ENCODE measurements at regions not wholly inside any gene's neighbourhood (a gene's known extent, or its start where the extent isn't known, plus 50 kb on each side); places are given as distances from the start of the nearest gene placed in this dataset.

DNA sequence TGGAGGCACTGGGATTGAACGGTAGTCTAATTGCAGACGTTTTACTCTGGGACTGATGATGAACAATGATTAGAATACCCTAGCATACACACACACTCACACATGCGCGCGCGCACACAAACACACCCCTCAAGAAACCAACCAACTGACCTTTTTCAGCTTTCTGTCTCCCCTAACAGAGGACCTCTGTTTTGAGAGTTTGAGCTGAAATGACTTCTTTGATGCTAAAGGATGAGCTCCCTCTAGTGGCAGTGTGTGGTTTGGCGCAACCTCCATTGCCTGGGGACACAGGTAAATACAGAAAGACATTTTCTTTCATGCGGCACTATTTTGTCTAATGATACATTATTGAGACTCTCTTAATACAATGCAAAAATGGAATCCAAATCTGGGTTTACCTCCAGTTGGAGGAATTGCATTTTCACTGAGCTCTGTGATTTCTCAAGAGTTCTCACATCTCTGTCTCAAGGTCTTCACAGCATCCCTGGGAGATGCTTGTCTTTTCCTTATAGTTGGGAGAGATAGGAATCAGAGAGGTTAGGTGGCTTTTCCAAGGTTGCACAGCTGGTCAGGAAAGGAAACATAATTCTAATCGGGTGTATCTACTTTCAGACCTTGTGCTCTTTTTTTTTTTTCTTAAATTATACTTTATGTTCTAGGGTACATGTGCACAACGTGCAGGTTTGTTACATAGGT is 187.5 kb downstream of the TMEM38B start:
- Histone ChIP-seq H3K4me3 (no peak overlapping the region), H3K27me3 (replicated peaks; ENCODE audit: insufficient read depth) (no peaks in the 10 kb centered on the region), H3K27ac (no peak overlapping the region), H3K9me3 (no peaks in the 10 kb centered on the region), H3K36me3 (no peaks in the 10 kb centered on the region), H3K4me1 (replicated peaks) (no peaks in the 10 kb centered on the region)
- TF ChIP-seq POLR2A (IDR thresholded peaks at IDR 0.05): no peak
- TF ChIP-seq, protein P1, sequence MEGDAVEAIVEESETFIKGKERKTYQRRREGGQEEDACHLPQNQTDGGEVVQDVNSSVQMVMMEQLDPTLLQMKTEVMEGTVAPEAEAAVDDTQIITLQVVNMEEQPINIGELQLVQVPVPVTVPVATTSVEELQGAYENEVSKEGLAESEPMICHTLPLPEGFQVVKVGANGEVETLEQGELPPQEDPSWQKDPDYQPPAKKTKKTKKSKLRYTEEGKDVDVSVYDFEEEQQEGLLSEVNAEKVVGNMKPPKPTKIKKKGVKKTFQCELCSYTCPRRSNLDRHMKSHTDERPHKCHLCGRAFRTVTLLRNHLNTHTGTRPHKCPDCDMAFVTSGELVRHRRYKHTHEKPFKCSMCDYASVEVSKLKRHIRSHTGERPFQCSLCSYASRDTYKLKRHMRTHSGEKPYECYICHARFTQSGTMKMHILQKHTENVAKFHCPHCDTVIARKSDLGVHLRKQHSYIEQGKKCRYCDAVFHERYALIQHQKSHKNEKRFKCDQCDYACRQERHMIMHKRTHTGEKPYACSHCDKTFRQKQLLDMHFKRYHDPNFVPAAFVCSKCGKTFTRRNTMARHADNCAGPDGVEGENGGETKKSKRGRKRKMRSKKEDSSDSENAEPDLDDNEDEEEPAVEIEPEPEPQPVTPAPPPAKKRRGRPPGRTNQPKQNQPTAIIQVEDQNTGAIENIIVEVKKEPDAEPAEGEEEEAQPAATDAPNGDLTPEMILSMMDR (IDR thresholded peaks at IDR 0.05): peak; percentile 36 to 72 (median 62)
- intact Hi-C loops (cut with DNase I): no loop called here
- WGBS: 30% methylated on average over 10 of the region's 10 CpGs
- peak; percentile 60 for DNase-seq (ENCODE audit: low spot score)

DNA sequence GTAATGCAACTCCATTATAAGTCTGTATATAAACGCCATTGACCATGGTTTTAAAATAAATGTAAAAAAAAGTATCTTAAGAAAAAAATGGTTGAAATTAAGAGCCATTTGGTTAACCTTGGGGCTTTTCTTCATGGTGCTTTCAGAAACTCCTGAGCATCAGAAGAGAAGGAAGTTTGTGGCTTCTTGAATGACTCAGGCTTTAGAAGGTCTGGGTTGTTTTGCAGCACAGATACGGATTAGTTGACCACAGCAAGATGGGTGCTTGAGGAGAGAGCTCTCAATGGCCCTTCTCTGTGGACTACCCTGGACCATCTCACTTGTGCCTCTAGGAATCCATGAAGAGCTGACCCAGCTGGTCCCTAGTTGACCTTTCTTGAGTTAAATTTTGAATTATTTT is 189.5 kb downstream of the TMEM38B start:
- no peaks in the 10 kb centered on the region for H3K4me1 ChIP-seq (replicated peaks)
- no peak overlapping the region for H3K4me3 ChIP-seq
- H3K9me3 ChIP-seq: no peaks in the 10 kb centered on the region
- WGBS: 84% methylated on average over 2 of the region's 2 CpGs
- H3K27ac ChIP-seq: no peak overlapping the region
- no peak for DNase-seq (ENCODE audit: low spot score)
- H3K36me3 ChIP-seq: no peaks in the 10 kb centered on the region
- intact Hi-C loops (cut with DNase I): no loop called here
- TF ChIP-seq, protein P1 (IDR thresholded peaks at IDR 0.05): no peak
- no peak for TF ChIP-seq POLR2AphosphoS5 (IDR thresholded peaks at IDR 0.05)
- no peak for TF ChIP-seq POLR2A (IDR thresholded peaks at IDR 0.05)
- H3K27me3 ChIP-seq (replicated peaks; ENCODE audit: insufficient read depth): no peaks in the 10 kb centered on the region

DNA sequence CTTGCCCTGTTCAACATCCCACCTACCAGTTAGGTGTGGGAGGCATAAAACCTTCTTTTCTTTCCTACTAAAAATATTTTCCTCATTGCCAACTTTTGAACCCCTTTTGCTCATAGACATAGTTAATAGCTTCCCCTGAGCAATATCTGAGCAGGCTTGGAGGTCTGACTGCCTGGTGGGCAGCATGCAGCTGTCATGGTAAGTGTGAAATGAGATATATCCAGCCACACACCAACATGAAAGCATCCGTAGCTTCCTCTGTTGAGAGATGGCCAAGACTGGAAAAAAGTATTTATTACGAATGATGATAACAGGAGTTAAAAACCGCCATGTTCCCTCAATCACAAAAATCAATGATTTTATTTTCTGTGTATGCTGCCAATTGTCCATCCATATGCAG is 190.1 kb downstream of the TMEM38B start:
- Histone ChIP-seq H3K4me1 (replicated peaks) (no peaks in the 10 kb centered on the region), H3K36me3 (no peaks in the 10 kb centered on the region), H3K4me3 (no peak overlapping the region), H3K9me3 (no peaks in the 10 kb centered on the region), H3K27me3 (replicated peaks; ENCODE audit: insufficient read depth) (no peaks in the 10 kb centered on the region), H3K27ac (no peak overlapping the region)
- TF ChIP-seq, protein P1 (IDR thresholded peaks at IDR 0.05): no peak
- TF ChIP-seq POLR2A (IDR thresholded peaks at IDR 0.05): no peak
- no peak for TF ChIP-seq POLR2AphosphoS5 (IDR thresholded peaks at IDR 0.05)
- 82% methylated on average over 3 of the region's 3 CpGs for WGBS
- no peak for DNase-seq (ENCODE audit: low spot score)
- intact Hi-C loops (cut with DNase I): no loop called here

DNA sequence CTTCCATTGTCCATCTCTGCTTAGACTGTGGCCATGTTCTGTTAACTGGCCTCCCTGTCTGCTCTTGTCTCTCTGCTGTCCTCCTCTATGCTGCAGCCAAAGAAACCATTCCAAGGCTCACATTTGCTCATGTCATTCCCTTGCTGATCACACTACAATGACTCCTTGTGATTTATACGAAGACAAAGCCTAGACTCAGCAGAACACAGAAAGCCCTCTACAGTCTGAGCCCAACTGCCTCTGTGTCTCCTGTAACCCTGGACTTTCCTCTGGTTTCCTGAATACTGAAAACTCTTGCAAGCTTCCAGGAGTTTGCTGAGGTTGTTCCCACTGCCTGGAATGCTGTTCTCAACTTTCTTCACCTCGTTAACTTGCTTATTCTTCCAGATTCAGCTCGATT is 191.8 kb downstream of the TMEM38B start:
- H3K27ac ChIP-seq: no peak overlapping the region
- no peak for TF ChIP-seq POLR2A (IDR thresholded peaks at IDR 0.05)
- no peak for TF ChIP-seq POLR2AphosphoS5 (IDR thresholded peaks at IDR 0.05)
- TF ChIP-seq, protein P1 (IDR thresholded peaks at IDR 0.05): no peak
- H3K9me3 ChIP-seq: no peaks in the 10 kb centered on the region
- no peaks in the 10 kb centered on the region for H3K4me1 ChIP-seq (replicated peaks)
- intact Hi-C loops (cut with DNase I): no loop called here
- no peaks in the 10 kb centered on the region for H3K36me3 ChIP-seq
- no peaks in the 10 kb centered on the region for H3K27me3 ChIP-seq (replicated peaks; ENCODE audit: insufficient read depth)
- no peak overlapping the region for H3K4me3 ChIP-seq
- WGBS: 74% methylated on average over 3 of the region's 3 CpGs
- no peak for DNase-seq (ENCODE audit: low spot score)

DNA sequence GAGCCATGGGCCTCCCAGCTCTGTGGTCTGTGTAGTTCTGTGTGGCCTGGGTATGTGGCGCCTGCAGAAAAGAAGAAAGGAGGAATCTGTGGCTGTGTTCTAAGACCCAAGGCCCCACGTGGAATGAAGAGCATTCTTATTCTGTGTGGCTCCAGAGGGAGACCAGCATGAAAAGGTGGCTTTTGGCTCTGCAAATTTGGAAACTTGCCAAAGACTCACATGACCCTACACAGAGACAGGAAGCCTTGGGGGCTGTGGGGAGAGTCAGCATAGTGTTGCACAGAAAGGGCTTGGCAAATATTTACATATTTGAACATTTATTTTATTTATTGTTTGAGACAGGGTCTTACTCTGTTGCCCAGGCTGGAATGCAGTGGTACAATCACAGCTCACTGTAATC is 193.3 kb downstream of the TMEM38B start:
- intact Hi-C loops (cut with DNase I): no loop called here
- H3K27me3 ChIP-seq (replicated peaks; ENCODE audit: insufficient read depth): no peaks in the 10 kb centered on the region
- no peak for DNase-seq (ENCODE audit: low spot score)
- H3K27ac ChIP-seq: no peak overlapping the region
- TF ChIP-seq POLR2AphosphoS5 (IDR thresholded peaks at IDR 0.05) (no peak), POLR2A (IDR thresholded peaks at IDR 0.05) (no peak)
- TF ChIP-seq, protein P1 (IDR thresholded peaks at IDR 0.05): no peak
- no peaks in the 10 kb centered on the region for H3K4me1 ChIP-seq (replicated peaks)
- H3K9me3 ChIP-seq: no peaks in the 10 kb centered on the region
- 68% methylated on average over 2 of the region's 2 CpGs for WGBS
- no peak overlapping the region for H3K4me3 ChIP-seq
- H3K36me3 ChIP-seq: no peaks in the 10 kb centered on the region
